Esophagus muscularis mucosa (tissue), 4 donors: ENCODE measurements at regions not wholly inside any gene's neighbourhood (a gene's known extent, or its start where the extent isn't known, plus 50 kb on each side); places are given as distances from the start of the nearest gene placed in this dataset.
"Not testable (repeated sequence)": the region's sequence is repeated elsewhere in the genome, so short reads cannot be mapped to it uniquely, and the experiment has no call there.

Experiments used
- DNase-seq: peaks from one replicate; pipeline ENCODE4 v3.0.0-alpha.2; 2017; ENCODE audit errors: extremely low spot score
- H3K27ac ChIP-seq, 4 donors: fragments of 200-600 bp; sonication (generic); replicated peaks in 1 of 4; 1 replicate in 3 of 4; 2 replicates in 1 of 4; pipeline ENCODE4 v1.5.1; 2016 to 2019; ENCODE audit warnings: mild to moderate bottlenecking in 1 of 4
- H3K27me3 ChIP-seq, 4 donors: fragments of 200-600 bp; sonication (generic); one replicate each; pipeline versions ENCODE4 v1.5.1 to v1.6.0; 2016 to 2019
- H3K36me3 ChIP-seq, 4 donors: fragments of 200-600 bp; sonication (generic); one replicate each; pipeline ENCODE4 v1.5.1; 2016 to 2019
- H3K4me1 ChIP-seq, 4 donors: fragments of 200-600 bp; sonication (generic); one replicate each; pipeline ENCODE4 v1.5.1; 2016 to 2019
- H3K4me3 ChIP-seq, 4 donors: fragments of 200-600 bp; sonication (generic); 1 replicate in 2 of 4; 2 replicates in 2 of 4; pipeline ENCODE4 v1.5.1; 2016 to 2019; ENCODE audit warnings: mild to moderate bottlenecking in 4 of 4, moderate library complexity in 1 of 4
- H3K9me3 ChIP-seq, 4 donors: fragments of 200-600 bp; sonication (generic); 1 replicate in 3 of 4; 2 replicates in 1 of 4; pipeline ENCODE4 v1.5.1; 2016 to 2019
- EP300 ChIP-seq: sonication (generic); formaldehyde crosslinking; IDR thresholded peaks from one replicate; pipeline ENCODE4 v1.6.1; 2017; ENCODE audit warnings: antibody characterized with exemption
- POLR2A ChIP-seq: fragments of 450-650 bp; IDR thresholded peaks from one replicate; pipeline ENCODE4 v1.6.1; 2017; ENCODE audit warnings: antibody characterized with exemption, moderate library complexity, mild to moderate bottlenecking, low read depth
- POLR2AphosphoS5 ChIP-seq, 2 donors: sonication (generic); formaldehyde crosslinking; IDR thresholded peaks; one replicate each; pipeline ENCODE4 v1.6.1; 2017; ENCODE audit warnings: antibody characterized with exemption in 2 of 2
- WGBS: methylation state at CpG from one replicate; pipeline ENCODE4 v1.1.5; 2018; 5-methylcytosine and 5-hydroxymethylcytosine counted together
- intact Hi-C: fragments of 100-400 bp; cut with DNase I; formaldehyde crosslinking; loops from one replicate; pipeline ENCODE4 v1.15.1; 2023
- TF ChIP-seq, protein P1 (sequence below), 3 experiments: fragments of 200-600 bp in 2 of 3; fragments of 450-650 bp in 1 of 3; sonication (generic) in 2 of 3; IDR thresholded peaks; one replicate each; pipeline ENCODE4 v1.5.1; 2017 to 2019; ENCODE audit warnings: antibody characterized with exemption in 3 of 3, mild to moderate bottlenecking in 2 of 3, moderate library complexity in 1 of 3

DNA sequence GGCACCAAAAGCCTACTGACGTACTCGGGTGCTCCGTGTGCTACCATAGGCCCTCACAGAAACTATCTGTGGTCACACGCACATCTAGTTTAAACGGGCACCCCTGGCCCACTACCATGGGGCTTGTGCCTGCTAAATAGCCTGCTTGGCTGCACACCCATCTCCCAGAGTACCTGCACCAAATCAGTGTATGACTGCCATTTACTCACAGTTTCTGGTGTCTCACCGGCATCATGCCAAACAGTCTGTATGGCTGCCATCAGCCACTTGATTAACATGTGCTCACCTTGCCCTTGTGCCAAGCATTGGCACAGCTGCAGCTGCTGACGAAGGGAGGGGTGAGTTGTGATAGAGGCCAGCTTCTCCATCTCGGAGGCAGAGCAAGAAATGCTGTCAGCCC, 232.7 kb downstream of the IGSF11 start:
- intact Hi-C loops = no loop called here
- H3K27me3 ChIP-seq = no peaks in the 10 kb centered on the region
- no peaks in the 10 kb centered on the region for H3K9me3 ChIP-seq
- TF ChIP-seq POLR2A (no peak), EP300 (no peak)
- peak; percentile 90 for DNase-seq
- no peak overlapping the region for H3K27ac ChIP-seq
- peaks cover 0 to 7% (median 0%) of the 10 kb centered on the region in 4 donors for H3K4me1 ChIP-seq
- 73% methylated on average over 8 of the region's 8 CpGs for WGBS
- no peak overlapping the region for H3K4me3 ChIP-seq
- H3K36me3 ChIP-seq = no peaks in the 10 kb centered on the region

DNA sequence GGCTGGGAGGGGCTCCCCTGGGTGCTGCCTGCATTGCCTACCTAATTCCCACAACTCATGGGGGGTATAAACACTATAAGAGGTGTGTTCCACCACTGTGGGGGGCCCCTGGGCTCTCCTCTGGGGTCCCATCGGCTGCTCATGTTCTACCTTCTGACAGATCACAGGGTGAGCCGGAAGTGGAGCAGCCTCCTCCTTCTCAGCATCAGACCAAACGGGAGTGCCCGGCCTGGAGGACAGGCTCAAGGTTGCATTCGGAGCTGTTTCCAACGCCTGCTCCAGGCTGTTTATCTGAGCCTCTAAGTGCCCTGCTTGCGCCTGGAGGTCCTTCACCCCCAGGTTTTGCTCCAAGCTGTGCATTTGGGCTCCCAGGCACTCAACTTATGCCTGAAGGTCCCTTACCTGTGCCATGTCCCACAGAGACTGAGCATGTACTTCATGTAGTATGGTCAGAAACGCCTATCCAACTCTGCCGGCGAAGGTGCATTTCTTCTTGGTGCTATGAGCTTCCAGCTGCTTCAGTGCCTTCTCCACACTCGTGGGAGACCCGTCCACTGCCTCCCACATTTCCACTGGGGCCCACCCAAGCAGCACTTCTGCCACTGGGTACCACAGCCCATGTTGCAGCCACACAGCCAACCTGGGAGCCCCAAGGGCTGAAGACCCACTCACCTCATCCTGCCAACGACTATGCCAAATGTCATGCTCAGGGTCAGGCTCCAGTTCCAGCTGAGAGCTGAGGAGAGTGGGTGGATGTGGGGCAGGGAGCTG, 232.1 kb downstream of the IGSF11 start:
- Histone ChIP-seq H3K9me3 (no peaks in the 10 kb centered on the region), H3K27ac (no peak overlapping the region), H3K36me3 (no peaks in the 10 kb centered on the region), H3K27me3 (no peaks in the 10 kb centered on the region), H3K4me1 (peaks cover 0 to 7% (median 0%) of the 10 kb centered on the region in 4 donors), H3K4me3 (no peak overlapping the region)
- WGBS = 84% methylated on average over 13 of the region's 13 CpGs
- intact Hi-C loops = no loop called here
- TF ChIP-seq POLR2A = no peak
- TF ChIP-seq POLR2AphosphoS5 (IDR thresholded peaks at IDR 0.05) = no peak
- TF ChIP-seq, protein P1, sequence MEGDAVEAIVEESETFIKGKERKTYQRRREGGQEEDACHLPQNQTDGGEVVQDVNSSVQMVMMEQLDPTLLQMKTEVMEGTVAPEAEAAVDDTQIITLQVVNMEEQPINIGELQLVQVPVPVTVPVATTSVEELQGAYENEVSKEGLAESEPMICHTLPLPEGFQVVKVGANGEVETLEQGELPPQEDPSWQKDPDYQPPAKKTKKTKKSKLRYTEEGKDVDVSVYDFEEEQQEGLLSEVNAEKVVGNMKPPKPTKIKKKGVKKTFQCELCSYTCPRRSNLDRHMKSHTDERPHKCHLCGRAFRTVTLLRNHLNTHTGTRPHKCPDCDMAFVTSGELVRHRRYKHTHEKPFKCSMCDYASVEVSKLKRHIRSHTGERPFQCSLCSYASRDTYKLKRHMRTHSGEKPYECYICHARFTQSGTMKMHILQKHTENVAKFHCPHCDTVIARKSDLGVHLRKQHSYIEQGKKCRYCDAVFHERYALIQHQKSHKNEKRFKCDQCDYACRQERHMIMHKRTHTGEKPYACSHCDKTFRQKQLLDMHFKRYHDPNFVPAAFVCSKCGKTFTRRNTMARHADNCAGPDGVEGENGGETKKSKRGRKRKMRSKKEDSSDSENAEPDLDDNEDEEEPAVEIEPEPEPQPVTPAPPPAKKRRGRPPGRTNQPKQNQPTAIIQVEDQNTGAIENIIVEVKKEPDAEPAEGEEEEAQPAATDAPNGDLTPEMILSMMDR (IDR thresholded peaks at IDR 0.05) = no peak
- TF ChIP-seq EP300 = no peak
- peak; percentile 70 for DNase-seq

DNA sequence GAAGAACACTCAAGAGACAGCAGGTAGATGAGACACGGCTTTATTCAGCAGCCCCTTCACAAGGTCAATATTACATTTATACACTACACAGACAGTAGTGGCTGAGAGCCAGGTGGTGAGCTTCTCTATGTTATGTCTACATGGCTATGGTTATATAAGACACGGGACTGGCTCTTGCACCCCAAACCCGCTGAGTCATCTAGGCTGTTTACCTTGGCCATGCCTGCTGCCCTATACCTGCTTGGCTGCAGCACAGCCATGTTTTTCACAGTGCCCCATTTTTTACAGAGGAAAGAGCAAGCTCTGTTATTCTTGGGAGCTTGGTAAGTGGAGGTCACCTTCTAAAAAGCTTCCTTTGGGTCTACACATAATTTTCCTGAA, 231.6 kb downstream of the IGSF11 start:
- Histone ChIP-seq H3K27ac (no peak overlapping the region), H3K4me3 (no peak overlapping the region), H3K4me1 (peaks cover 0 to 7% (median 0%) of the 10 kb centered on the region in 4 donors), H3K36me3 (no peaks in the 10 kb centered on the region), H3K9me3 (no peaks in the 10 kb centered on the region), H3K27me3 (no peaks in the 10 kb centered on the region)
- DNase-seq = peak; percentile 78
- TF ChIP-seq EP300 = no peak
- TF ChIP-seq, protein P1 (IDR thresholded peaks at IDR 0.05) = no peak
- TF ChIP-seq POLR2A = no peak
- no peak for TF ChIP-seq POLR2AphosphoS5 (IDR thresholded peaks at IDR 0.05)
- 59% methylated on average over 3 of the region's 3 CpGs for WGBS
- intact Hi-C loops = no loop called here

DNA sequence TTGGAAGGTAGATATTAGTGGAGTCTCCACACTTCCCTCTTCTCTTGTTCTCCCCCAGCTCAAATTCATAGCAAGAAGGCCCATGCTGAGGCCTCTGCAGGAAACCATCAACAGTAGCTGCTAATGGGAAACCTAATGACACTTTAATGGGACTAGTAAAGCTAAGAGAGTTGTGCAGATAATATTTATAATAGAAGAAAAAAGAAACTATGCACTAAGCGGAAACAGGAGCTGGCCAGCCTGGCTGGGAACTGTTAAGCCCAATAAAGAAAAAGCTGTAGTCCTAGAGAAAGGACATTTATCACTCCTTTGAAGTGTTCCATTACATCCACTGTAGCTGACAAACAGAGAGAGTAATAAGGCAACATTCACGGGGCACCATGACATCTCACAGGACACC, 229.6 kb downstream of the IGSF11 start:
- Histone ChIP-seq H3K9me3 (no peaks in the 10 kb centered on the region), H3K36me3 (no peaks in the 10 kb centered on the region), H3K4me1 (peaks cover 0 to 7% (median 0%) of the 10 kb centered on the region in 4 donors), H3K27ac (no peak overlapping the region), H3K4me3 (no peak overlapping the region), H3K27me3 (no peaks in the 10 kb centered on the region)
- DNase-seq = peak; percentile 87
- intact Hi-C loops = no loop called here
- TF ChIP-seq, protein P1 (IDR thresholded peaks at IDR 0.05) = no peak
- TF ChIP-seq POLR2A = no peak
- TF ChIP-seq POLR2AphosphoS5 (IDR thresholded peaks at IDR 0.05) = no peak
- no peak for TF ChIP-seq EP300
- 26% methylated on average over 2 of the region's 2 CpGs for WGBS

DNA sequence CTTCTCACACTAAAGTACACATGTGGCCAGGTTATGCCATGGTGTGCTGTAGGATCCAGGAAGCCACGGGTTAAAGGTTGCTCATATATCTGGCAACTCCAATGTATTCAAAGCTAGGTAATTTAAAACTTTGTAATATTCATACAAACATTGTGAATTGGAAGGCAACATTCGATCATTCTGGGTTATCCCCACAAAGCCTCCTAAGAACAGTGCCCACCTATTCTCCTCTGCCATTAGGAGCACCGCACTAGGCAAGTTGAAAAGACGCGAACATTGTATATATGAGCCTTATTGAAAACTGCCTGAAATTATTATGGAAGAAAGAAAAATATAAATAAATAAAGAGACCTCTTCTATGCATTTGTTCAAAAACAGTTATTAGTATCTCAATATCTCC, 228.2 kb downstream of the IGSF11 start:
- DNase-seq = peak; percentile 57
- intact Hi-C loops = no loop called here
- Histone ChIP-seq H3K9me3 (no peaks in the 10 kb centered on the region), H3K27me3 (no peaks in the 10 kb centered on the region), H3K36me3 (no peaks in the 10 kb centered on the region), H3K4me1 (peaks cover 0 to 7% (median 0%) of the 10 kb centered on the region in 4 donors), H3K4me3 (no peak overlapping the region), H3K27ac (no peak overlapping the region)
- 95% methylated on average over 5 of the region's 5 CpGs for WGBS
- TF ChIP-seq POLR2A (no peak), POLR2AphosphoS5 (IDR thresholded peaks at IDR 0.05) (no peak), EP300 (no peak)
- TF ChIP-seq, protein P1 (IDR thresholded peaks at IDR 0.05) = no peak

DNA sequence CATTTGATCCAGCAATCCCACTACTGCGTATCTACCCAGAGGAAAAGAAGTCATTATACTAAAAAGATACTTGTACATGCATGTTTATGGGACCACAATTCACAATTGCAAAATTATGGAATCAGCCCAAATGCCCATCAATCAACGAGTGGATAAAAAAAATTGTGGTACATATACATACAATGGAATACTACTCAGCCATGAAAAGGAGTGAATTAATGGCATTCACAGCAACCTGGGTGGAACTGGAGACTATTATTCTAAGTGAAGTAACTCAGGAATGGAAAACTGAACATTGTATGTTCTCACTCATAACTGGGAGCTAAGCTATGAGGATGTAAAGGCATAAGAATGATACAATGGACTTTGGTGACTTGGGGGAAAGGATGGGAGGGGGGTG, 227.3 kb downstream of the IGSF11 start:
- 96% methylated on average over 2 of the region's 2 CpGs for WGBS
- H3K4me3 ChIP-seq, H3K36me3 ChIP-seq, H3K9me3 ChIP-seq, DNase-seq, H3K27me3 ChIP-seq, H3K27ac ChIP-seq, H3K4me1 ChIP-seq, intact Hi-C loops: not testable (repeated sequence)
